Neural progenitor cell (in vitro differentiated cells): ENCODE measurements at regions not wholly inside any gene's neighbourhood (a gene's known extent, or its start where the extent isn't known, plus 50 kb on each side); places are given as distances from the start of the nearest gene placed in this dataset.

Experiments used
- CTCF ChIP-seq: fragments of 200-600 bp; sonication (generic); IDR thresholded peaks from 2 replicates; pipeline ENCODE4 v1.5.1; 2017; ENCODE audit warnings: antibody characterized with exemption, mild to moderate bottlenecking
- EZH2 ChIP-seq: fragments of 200-600 bp; sonication (generic); IDR thresholded peaks from 2 replicates; pipeline ENCODE4 v1.6.1; 2017; ENCODE audit warnings: antibody characterized with exemption, mild to moderate bottlenecking, moderate library complexity

- TF ChIP-seq EZH2: no peak
- no peak for TF ChIP-seq CTCF
These were observed 769.3 kb downstream of the MECOM start for GRCh38 chr3:168894214-168894613.
